Ascending aorta (tissue), 2 donors: ENCODE measurements at regions not wholly inside any gene's neighbourhood (a gene's known extent, or its start where the extent isn't known, plus 50 kb on each side); places are given as distances from the start of the nearest gene placed in this dataset.

Experiments
- DNase-seq, 2 donors: peaks; one replicate each; pipeline ENCODE4 v3.0.0-alpha.2; 2019; ENCODE audit warnings: low spot score in 2 of 2
- H3K27ac ChIP-seq, 2 donors: fragments of 200-600 bp; sonication (generic); one replicate each; pipeline ENCODE4 v1.5.1; 2016 to 2017; ENCODE audit warnings: mild to moderate bottlenecking in 1 of 2
- H3K27me3 ChIP-seq: fragments of 200-600 bp; sonication (generic); one replicate; pipeline ENCODE4 v1.5.1; 2017
- H3K36me3 ChIP-seq, 2 donors: fragments of 200-600 bp; sonication (generic); one replicate each; pipeline ENCODE4 v1.5.1; 2016
- H3K4me1 ChIP-seq, 2 donors: fragments of 200-600 bp; sonication (generic); one replicate each; pipeline ENCODE4 v1.5.1; 2016 to 2017; ENCODE audit warnings: mild to moderate bottlenecking in 1 of 2
- H3K4me3 ChIP-seq, 2 donors: fragments of 200-600 bp; sonication (generic); one replicate each; pipeline ENCODE4 v1.5.1; 2016 to 2017; ENCODE audit warnings: mild to moderate bottlenecking in 1 of 2
- H3K9me3 ChIP-seq, 2 donors: fragments of 200-600 bp; sonication (generic); one replicate each; pipeline ENCODE4 v1.5.1; 2016
- intact Hi-C: fragments of 100-400 bp; cut with DNase I; formaldehyde crosslinking; loops from one replicate; pipeline ENCODE4 v1.15.1; 2023
- TF ChIP-seq, protein P1 (sequence below), 3 experiments: fragments of 200-600 bp in 2 of 3; fragments of 450-650 bp in 1 of 3; sonication (generic) in 2 of 3; IDR thresholded peaks; one replicate each; pipeline ENCODE4 v1.5.1; 2016 to 2019; ENCODE audit warnings: antibody characterized with exemption in 3 of 3, mild to moderate bottlenecking in 1 of 3, moderate library complexity in 1 of 3

GRCh38 chr3:107307205-107307604, 70.0 kb upstream of the CCDC54 start:
- no peak for DNase-seq
- Histone ChIP-seq H3K9me3 (no peaks in the 10 kb centered on the region), H3K4me3 (no peak overlapping the region), H3K36me3 (no peaks in the 10 kb centered on the region), H3K27me3 (no peaks in the 10 kb centered on the region), H3K27ac (no peak overlapping the region), H3K4me1 (no peaks in the 10 kb centered on the region)
- intact Hi-C loops: no loop called here
- TF ChIP-seq, protein P1, sequence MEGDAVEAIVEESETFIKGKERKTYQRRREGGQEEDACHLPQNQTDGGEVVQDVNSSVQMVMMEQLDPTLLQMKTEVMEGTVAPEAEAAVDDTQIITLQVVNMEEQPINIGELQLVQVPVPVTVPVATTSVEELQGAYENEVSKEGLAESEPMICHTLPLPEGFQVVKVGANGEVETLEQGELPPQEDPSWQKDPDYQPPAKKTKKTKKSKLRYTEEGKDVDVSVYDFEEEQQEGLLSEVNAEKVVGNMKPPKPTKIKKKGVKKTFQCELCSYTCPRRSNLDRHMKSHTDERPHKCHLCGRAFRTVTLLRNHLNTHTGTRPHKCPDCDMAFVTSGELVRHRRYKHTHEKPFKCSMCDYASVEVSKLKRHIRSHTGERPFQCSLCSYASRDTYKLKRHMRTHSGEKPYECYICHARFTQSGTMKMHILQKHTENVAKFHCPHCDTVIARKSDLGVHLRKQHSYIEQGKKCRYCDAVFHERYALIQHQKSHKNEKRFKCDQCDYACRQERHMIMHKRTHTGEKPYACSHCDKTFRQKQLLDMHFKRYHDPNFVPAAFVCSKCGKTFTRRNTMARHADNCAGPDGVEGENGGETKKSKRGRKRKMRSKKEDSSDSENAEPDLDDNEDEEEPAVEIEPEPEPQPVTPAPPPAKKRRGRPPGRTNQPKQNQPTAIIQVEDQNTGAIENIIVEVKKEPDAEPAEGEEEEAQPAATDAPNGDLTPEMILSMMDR (IDR thresholded peaks at IDR 0.05): no peak

DNA sequence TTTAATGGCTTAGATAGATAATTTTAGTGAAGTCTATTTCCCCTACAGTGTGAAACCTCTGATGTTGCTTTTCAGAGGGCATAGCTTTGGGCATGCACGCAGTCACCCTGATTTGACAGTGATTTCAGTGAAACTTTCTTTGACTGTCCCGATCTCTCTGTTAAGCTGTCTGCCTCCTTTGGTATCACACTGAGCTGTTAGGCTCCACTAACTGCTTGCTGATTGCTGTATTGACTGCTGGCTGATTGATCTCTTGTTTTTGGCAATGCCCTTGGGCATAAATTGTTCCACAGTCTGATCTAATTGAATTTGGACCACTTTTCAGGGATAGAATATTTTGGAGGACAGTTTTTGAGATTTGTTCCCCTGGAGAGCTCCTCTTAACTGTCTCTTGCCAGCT, 68.5 kb upstream of the CCDC54 start:
- H3K27me3 ChIP-seq: no peaks in the 10 kb centered on the region
- intact Hi-C loops: no loop called here
- H3K36me3 ChIP-seq: no peaks in the 10 kb centered on the region
- no peak overlapping the region for H3K4me3 ChIP-seq
- H3K4me1 ChIP-seq: no peaks in the 10 kb centered on the region
- no peaks in the 10 kb centered on the region for H3K9me3 ChIP-seq
- H3K27ac ChIP-seq: no peak overlapping the region
- no peak for DNase-seq
- TF ChIP-seq, protein P1 (IDR thresholded peaks at IDR 0.05): no peak

- H3K9me3 ChIP-seq: no peaks in the 10 kb centered on the region
- TF ChIP-seq, protein P1 (IDR thresholded peaks at IDR 0.05): no peak
- H3K27me3 ChIP-seq: no peaks in the 10 kb centered on the region
- no peaks in the 10 kb centered on the region for H3K4me1 ChIP-seq
- intact Hi-C loops: no loop called here
- no peak overlapping the region for H3K4me3 ChIP-seq
- H3K36me3 ChIP-seq: no peaks in the 10 kb centered on the region
- DNase-seq: no peak
- no peak overlapping the region for H3K27ac ChIP-seq
Observed at GRCh38 chr3:107309312-107309711, 67.9 kb upstream of the CCDC54 start.

GRCh38 chr3:107313711-107314110, 63.5 kb upstream of the CCDC54 start:
- H3K27me3 ChIP-seq: no peaks in the 10 kb centered on the region
- TF ChIP-seq, protein P1 (IDR thresholded peaks at IDR 0.05): no peak
- no peak overlapping the region for H3K4me3 ChIP-seq
- H3K36me3 ChIP-seq: no peaks in the 10 kb centered on the region
- intact Hi-C loops: no loop called here
- no peaks in the 10 kb centered on the region for H3K4me1 ChIP-seq
- DNase-seq: no peak
- H3K27ac ChIP-seq: no peak overlapping the region
- no peaks in the 10 kb centered on the region for H3K9me3 ChIP-seq

DNA sequence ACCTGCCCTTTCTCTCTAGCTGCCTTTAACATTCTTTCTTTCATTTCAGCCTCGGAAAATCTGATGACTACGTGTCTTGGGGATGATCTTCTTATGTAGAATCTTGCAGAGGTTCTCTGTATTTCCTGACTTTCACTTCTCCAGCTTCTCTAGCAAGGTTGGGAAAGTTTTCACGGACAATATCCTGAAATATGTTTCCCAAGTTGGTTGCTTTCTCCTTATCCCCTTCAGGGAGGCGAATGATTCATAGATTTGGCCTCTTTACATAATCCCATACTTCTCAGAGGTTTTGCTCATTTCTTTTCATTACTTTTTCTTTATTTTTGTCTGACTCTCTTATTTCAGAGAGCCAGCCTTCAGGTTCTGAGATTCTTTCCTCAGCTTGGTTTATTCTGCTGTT, 62.1 kb upstream of the CCDC54 start:
- H3K27ac ChIP-seq: no peak overlapping the region
- H3K36me3 ChIP-seq: no peaks in the 10 kb centered on the region
- no peaks in the 10 kb centered on the region for H3K27me3 ChIP-seq
- DNase-seq: no peak
- H3K4me1 ChIP-seq: no peaks in the 10 kb centered on the region
- no peak overlapping the region for H3K4me3 ChIP-seq
- TF ChIP-seq, protein P1 (IDR thresholded peaks at IDR 0.05): no peak
- no peaks in the 10 kb centered on the region for H3K9me3 ChIP-seq
- intact Hi-C loops: no loop called here

- intact Hi-C loops: no loop called here
- TF ChIP-seq, protein P1 (IDR thresholded peaks at IDR 0.05): no peak
- H3K9me3 ChIP-seq: no peaks in the 10 kb centered on the region
Observed at GRCh38 chr3:107323723-107324122, 53.5 kb upstream of the CCDC54 start.

More at GRCh38 chr3:107323723-107324122, 53.5 kb upstream of the CCDC54 start:
- no peak overlapping the region for H3K4me3 ChIP-seq
- DNase-seq: no peak
- no peak overlapping the region for H3K27ac ChIP-seq
- H3K4me1 ChIP-seq: no peaks in the 10 kb centered on the region
- no peaks in the 10 kb centered on the region for H3K27me3 ChIP-seq
- H3K36me3 ChIP-seq: no peaks in the 10 kb centered on the region
